Loucy (cell line): ENCODE measurements at regions not wholly inside any gene's neighbourhood (a gene's known extent, or its start where the extent isn't known, plus 50 kb on each side); places are given as distances from the start of the nearest gene placed in this dataset.

ENCODE experiments used
- H2AFZ ChIP-seq: fragments of 200-600 bp; sonication (generic); 2 replicates; pipeline ENCODE4 v1.6.0; 2016; ENCODE audit warnings: antibody characterized with exemption, mild to moderate bottlenecking, low read length, moderate library complexity
- H3F3A ChIP-seq: fragments of 200-600 bp; 2 replicates; pipeline ENCODE4 v1.6.0; 2016; ENCODE audit warnings: antibody characterized with exemption, low read depth, mild to moderate bottlenecking
- H3K27me3 ChIP-seq: fragments of 200-600 bp; sonication (generic); 2 replicates; pipeline ENCODE4 v1.6.1; 2014; ENCODE audit warnings: low read length, mild to moderate bottlenecking; ENCODE audit not compliant: insufficient read depth, poor library complexity, severe bottlenecking
- H3K36me3 ChIP-seq: fragments of 200-600 bp; sonication (generic); 2 replicates; pipeline ENCODE4 v1.6.1; 2016; ENCODE audit warnings: low read length; ENCODE audit not compliant: insufficient read depth
- H3K4me1 ChIP-seq: fragments of 200-600 bp; sonication (generic); 2 replicates; pipeline ENCODE4 v1.5.1; 2014; ENCODE audit warnings: low read length, mild to moderate bottlenecking; ENCODE audit not compliant: insufficient read depth, poor library complexity, severe bottlenecking
- H3K4me2 ChIP-seq: fragments of 200-600 bp; sonication (generic); 2 replicates; pipeline ENCODE4 v1.6.0; 2014; ENCODE audit warnings: antibody characterized with exemption, low read length, low read depth, mild to moderate bottlenecking; ENCODE audit not compliant: poor library complexity, severe bottlenecking
- H3K4me3 ChIP-seq: fragments of 200-600 bp; sonication (generic); 2 replicates; pipeline ENCODE4 v1.5.1; 2014; ENCODE audit warnings: low read length, mild to moderate bottlenecking, mixed read lengths; ENCODE audit not compliant: poor library complexity, severe bottlenecking
- H3K79me2 ChIP-seq: fragments of 200-600 bp; sonication (generic); 2 replicates; pipeline ENCODE4 v1.6.1; 2014; ENCODE audit warnings: low read length; ENCODE audit not compliant: insufficient read depth
- H3K9ac ChIP-seq: fragments of 200-600 bp; sonication (generic); 2 replicates; pipeline ENCODE4 v1.6.0; 2014; ENCODE audit warnings: mild to moderate bottlenecking, low read depth, low read length, moderate library complexity; ENCODE audit not compliant: poor library complexity, severe bottlenecking
- H3K9me2 ChIP-seq: fragments of 200-600 bp; sonication (generic); replicated peaks from 2 replicates; pipeline ENCODE4 v1.6.1; 2016; ENCODE audit warnings: low read depth, low read length, mixed read lengths
- H3K9me3 ChIP-seq: fragments of 200-600 bp; sonication (generic); 2 replicates; pipeline ENCODE4 v1.6.1; 2014; ENCODE audit warnings: mild to moderate bottlenecking, antibody characterized with exemption, low read length, low read depth; ENCODE audit not compliant: insufficient read depth
- H4K20me1 ChIP-seq: fragments of 200-600 bp; sonication (generic); 2 replicates; pipeline ENCODE4 v1.6.0; 2014; ENCODE audit warnings: antibody characterized with exemption, low read length, mild to moderate bottlenecking; ENCODE audit not compliant: insufficient read depth, poor library complexity, severe bottlenecking
- EZH2phosphoT487 ChIP-seq: fragments of 200-600 bp; IDR thresholded peaks from 2 replicates; pipeline ENCODE4 v1.6.1; 2018; ENCODE audit warnings: antibody characterized with exemption, mild to moderate bottlenecking, moderate library complexity, borderline replicate concordance
- TF ChIP-seq, protein P1 (sequence below): fragments of 200-600 bp; sonication (generic); conservative IDR thresholded peaks from 2 replicates; pipeline ENCODE4 v1.5.1; 2014; ENCODE audit warnings: mild to moderate bottlenecking, antibody characterized with exemption, low read length

DNA sequence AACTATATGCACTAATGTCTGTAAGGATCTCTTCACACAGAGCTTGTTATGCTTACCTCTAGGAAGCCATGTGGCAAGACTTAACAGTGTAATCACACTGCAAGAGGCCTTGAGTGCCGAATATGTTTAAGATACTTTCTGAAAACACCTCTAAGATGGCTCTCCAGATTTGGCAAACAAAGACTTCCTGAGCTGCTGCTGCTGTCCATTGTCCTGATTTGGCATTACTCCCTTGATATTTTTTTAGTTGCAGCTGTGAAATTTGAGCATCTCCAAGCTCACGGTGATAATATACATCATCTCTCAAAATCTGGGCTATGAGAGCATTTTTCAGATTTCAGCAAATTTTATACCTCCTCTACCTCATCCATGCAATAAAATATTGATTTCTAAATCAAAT lies 384.5 kb upstream of the CDH6 start:
- H3F3A ChIP-seq = no peaks in the 10 kb centered on the region
- no peaks in the 10 kb centered on the region for H3K36me3 ChIP-seq
- no peak for TF ChIP-seq EZH2phosphoT487
- TF ChIP-seq, protein P1, sequence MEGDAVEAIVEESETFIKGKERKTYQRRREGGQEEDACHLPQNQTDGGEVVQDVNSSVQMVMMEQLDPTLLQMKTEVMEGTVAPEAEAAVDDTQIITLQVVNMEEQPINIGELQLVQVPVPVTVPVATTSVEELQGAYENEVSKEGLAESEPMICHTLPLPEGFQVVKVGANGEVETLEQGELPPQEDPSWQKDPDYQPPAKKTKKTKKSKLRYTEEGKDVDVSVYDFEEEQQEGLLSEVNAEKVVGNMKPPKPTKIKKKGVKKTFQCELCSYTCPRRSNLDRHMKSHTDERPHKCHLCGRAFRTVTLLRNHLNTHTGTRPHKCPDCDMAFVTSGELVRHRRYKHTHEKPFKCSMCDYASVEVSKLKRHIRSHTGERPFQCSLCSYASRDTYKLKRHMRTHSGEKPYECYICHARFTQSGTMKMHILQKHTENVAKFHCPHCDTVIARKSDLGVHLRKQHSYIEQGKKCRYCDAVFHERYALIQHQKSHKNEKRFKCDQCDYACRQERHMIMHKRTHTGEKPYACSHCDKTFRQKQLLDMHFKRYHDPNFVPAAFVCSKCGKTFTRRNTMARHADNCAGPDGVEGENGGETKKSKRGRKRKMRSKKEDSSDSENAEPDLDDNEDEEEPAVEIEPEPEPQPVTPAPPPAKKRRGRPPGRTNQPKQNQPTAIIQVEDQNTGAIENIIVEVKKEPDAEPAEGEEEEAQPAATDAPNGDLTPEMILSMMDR = no peak
- H3K4me1 ChIP-seq = no peaks in the 10 kb centered on the region
- no peak overlapping the region for H3K9ac ChIP-seq
- no peak overlapping the region for H2AFZ ChIP-seq
- H3K9me3 ChIP-seq = no peaks in the 10 kb centered on the region
- no peaks in the 10 kb centered on the region for H3K79me2 ChIP-seq
- H4K20me1 ChIP-seq = no peaks in the 10 kb centered on the region
- no peaks in the 10 kb centered on the region for H3K9me2 ChIP-seq
- H3K27me3 ChIP-seq = no peaks in the 10 kb centered on the region
- H3K4me3 ChIP-seq = no peak overlapping the region
- H3K4me2 ChIP-seq = no peak overlapping the region

DNA sequence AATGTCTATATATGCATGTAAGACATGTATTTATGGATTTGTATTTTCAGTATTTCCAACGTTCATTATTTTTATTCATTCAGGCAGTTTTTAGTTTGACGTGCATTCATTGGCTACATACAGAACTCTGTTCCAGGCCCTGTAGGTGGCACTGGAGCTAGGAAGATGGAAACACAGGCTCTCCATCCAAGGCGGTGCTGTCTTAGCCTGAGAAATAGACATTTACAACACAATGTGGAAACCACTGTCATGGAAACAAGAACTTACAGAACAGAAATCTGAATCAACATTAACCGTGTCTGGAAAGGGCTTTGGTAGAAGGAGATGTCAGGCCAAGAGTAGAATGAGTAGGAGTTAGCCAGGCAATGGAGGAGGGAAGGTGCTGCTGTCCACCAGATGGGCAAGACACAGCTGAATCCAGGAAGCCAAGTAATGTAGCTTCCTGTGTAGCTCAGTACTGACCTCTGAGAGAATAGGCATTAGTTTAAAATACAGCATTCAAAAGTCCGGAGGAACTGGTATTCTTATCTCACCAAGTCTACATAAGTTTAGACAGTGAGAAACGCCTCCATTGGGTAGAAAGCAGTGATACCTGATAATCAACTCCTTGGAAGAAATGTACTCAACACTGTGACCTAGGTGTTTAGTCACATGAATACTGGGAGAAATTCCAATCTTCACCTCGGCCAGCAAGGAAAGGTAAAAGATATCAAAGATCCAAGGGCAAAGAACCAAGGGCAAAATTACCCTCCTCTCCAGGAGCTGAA lies 388.6 kb upstream of the CDH6 start:
- H3K79me2 ChIP-seq = no peaks in the 10 kb centered on the region
- H3K4me2 ChIP-seq = no peak overlapping the region
- no peak overlapping the region for H2AFZ ChIP-seq
- no peaks in the 10 kb centered on the region for H3F3A ChIP-seq
- no peak overlapping the region for H3K9ac ChIP-seq
- no peak for TF ChIP-seq EZH2phosphoT487
- TF ChIP-seq, protein P1 = peak; percentile 51
- no peaks in the 10 kb centered on the region for H3K27me3 ChIP-seq
- no peaks in the 10 kb centered on the region for H3K9me3 ChIP-seq
- H3K9me2 ChIP-seq = no peaks in the 10 kb centered on the region
- no peaks in the 10 kb centered on the region for H3K4me1 ChIP-seq
- no peaks in the 10 kb centered on the region for H3K36me3 ChIP-seq
- H3K4me3 ChIP-seq = no peak overlapping the region
- H4K20me1 ChIP-seq = no peaks in the 10 kb centered on the region

DNA sequence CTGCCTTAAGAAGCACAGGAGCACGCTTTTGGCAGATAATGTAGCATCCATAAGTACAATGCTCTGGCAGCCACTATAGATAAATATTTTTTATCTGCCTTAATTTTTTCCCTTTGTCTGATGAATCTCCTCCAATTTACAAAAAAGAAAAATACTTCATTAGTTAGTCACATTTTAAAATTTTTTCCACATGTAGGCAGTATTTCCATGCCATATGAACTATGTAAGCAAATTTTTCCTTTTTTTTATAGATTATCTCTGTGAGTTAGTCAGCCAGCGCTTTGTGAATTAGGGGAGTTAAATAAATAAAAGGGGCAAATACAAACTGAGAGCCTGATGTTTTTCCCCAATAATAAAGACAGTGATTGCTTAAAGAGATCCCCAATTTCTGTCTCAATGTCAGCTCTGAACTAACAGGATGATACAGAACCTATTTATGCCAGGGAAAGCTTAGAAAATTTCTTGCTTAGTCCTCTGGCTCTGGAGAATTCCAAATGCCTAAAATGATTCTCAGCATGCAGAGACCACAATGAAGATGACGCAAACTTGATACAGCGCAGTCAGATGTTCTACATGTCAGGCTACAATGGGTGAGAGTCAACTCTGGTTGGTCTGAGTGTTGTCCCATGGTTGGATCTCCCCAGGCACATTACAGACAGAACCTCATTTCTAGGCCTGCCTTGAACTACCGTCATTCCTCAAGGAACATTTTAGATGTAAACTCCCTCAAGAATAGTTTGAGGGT lies 390.4 kb upstream of the CDH6 start:
- Histone ChIP-seq H3K9me2 (no peaks in the 10 kb centered on the region), H3F3A (no peaks in the 10 kb centered on the region)
- TF ChIP-seq EZH2phosphoT487 = no peak
- TF ChIP-seq, protein P1 = no peak

More for the DNA sequence above, 390.4 kb upstream of the CDH6 start:
- Histone ChIP-seq H3K36me3 (no peaks in the 10 kb centered on the region), H3K9me3 (no peaks in the 10 kb centered on the region), H3K79me2 (no peaks in the 10 kb centered on the region), H3K27me3 (no peaks in the 10 kb centered on the region), H2AFZ (no peak overlapping the region), H3K4me3 (no peak overlapping the region), H3K9ac (no peak overlapping the region), H3K4me1 (no peaks in the 10 kb centered on the region), H3K4me2 (no peak overlapping the region), H4K20me1 (no peaks in the 10 kb centered on the region)
